Medulla oblongata (tissue), 1 donor: ENCODE measurements at regions not wholly inside any gene's neighbourhood (a gene's known extent, or its start where the extent isn't known, plus 50 kb on each side); places are given as distances from the start of the nearest gene placed in this dataset.
A peak's percentile ranks its signal among the peaks of the same experiment; 100 is the strongest.
"Not testable (repeated sequence)": the region's sequence is repeated elsewhere in the genome, so short reads cannot be mapped to it uniquely, and the experiment has no call there.

ENCODE experiments used
- DNase-seq: peaks from one replicate; pipeline ENCODE4 v3.0.0-alpha.2; 2015; ENCODE audit errors: extremely low spot score

- DNase-seq = no peak
These were observed 128.5 kb downstream of the KCNE4 start for GRCh38 chr2:223180463-223180862.

GRCh38 chr2:223181561-223181960 lies 129.6 kb downstream of the KCNE4 start:
- no peak for DNase-seq

GRCh38 chr2:223182356-223182755 lies 130.4 kb downstream of the KCNE4 start:
- DNase-seq = no peak

- DNase-seq = no peak
These were observed 133.6 kb downstream of the KCNE4 start for GRCh38 chr2:223185638-223186037.

- DNase-seq = no peak
These were observed 135.3 kb downstream of the KCNE4 start for GRCh38 chr2:223187256-223187655.

- DNase-seq = not testable (repeated sequence)
These were observed 138.7 kb downstream of the KCNE4 start for GRCh38 chr2:223190561-223191206.

GRCh38 chr2:223196331-223196730 lies 144.3 kb downstream of the KCNE4 start:
- DNase-seq = no peak

GRCh38 chr2:223197046-223197445 lies 145.1 kb downstream of the KCNE4 start:
- DNase-seq = no peak

- peak; percentile 21 for DNase-seq
These were observed 147.8 kb downstream of the KCNE4 start for GRCh38 chr2:223199531-223200515.

- no peak for DNase-seq
These were observed 152.3 kb downstream of the KCNE4 start for GRCh38 chr2:223203971-223204929.

- DNase-seq = no peak
These were observed 158.5 kb downstream of the KCNE4 start for GRCh38 chr2:223210489-223210888.

- no peak for DNase-seq
These were observed 162.6 kb downstream of the KCNE4 start for GRCh38 chr2:223214394-223215253.

GRCh38 chr2:223215254-223215516 lies 163.2 kb downstream of the KCNE4 start:
- DNase-seq = no peak

- DNase-seq = no peak
These were observed 165.4 kb downstream of the KCNE4 start for GRCh38 chr2:223217373-223217772.

- no peak for DNase-seq
These were observed 166.7 kb downstream of the KCNE4 start for GRCh38 chr2:223218587-223219178.

GRCh38 chr2:223219872-223220657 lies 168.1 kb downstream of the KCNE4 start:
- DNase-seq = no peak

GRCh38 chr2:223220658-223220925 lies 168.6 kb downstream of the KCNE4 start:
- DNase-seq = no peak

GRCh38 chr2:223221139-223221835 lies 169.3 kb downstream of the KCNE4 start:
- DNase-seq = no peak

- DNase-seq = no peak
These were observed 170.4 kb downstream of the KCNE4 start for GRCh38 chr2:223222397-223222796.

GRCh38 chr2:223223156-223223555 lies 171.2 kb downstream of the KCNE4 start:
- DNase-seq = no peak
